Panc1 (cell line): ENCODE measurements at regions not wholly inside any gene's neighbourhood (a gene's known extent, or its start where the extent isn't known, plus 50 kb on each side); places are given as distances from the start of the nearest gene placed in this dataset.

Experiments used
- ATAC-seq: fragments of 200-7000 bp; cut with Tn5 transposase; 2 replicates; pipeline ENCODE4 v1.9.1; 2020; ENCODE audit warnings: mild to moderate bottlenecking, moderate library complexity
- BruUV-seq: library from RNA; stranded (reverse); fragments of 400-500 nt; replicated peaks from 2 replicates; lab custom pipeline; 2021; lab: Mats Ljungman, UMichigan
- CTCF ChIA-PET: fragments of 300-600 bp; sonication (Branson Sonifier 250); formaldehyde crosslinking; loops from one replicate; lab custom pipeline; 2022; ENCODE audit warnings: antibody characterized with exemption; lab: Charles Lee
- POLR2A ChIA-PET: fragments of 300-600 bp; sonication (Branson Sonifier 250); formaldehyde crosslinking; loops from one replicate; lab custom pipeline; 2022; ENCODE audit warnings: antibody characterized with exemption; lab: Charles Lee
- DNase-seq: peaks from one replicate; pipeline ENCODE4 v3.0.0-alpha.2; 2010; ENCODE audit warnings: low read depth, low spot score
- H3K27ac ChIP-seq: 2 replicates; pipeline ENCODE4 v1.5.1; 2011; ENCODE audit warnings: mild to moderate bottlenecking, low read length, inconsistent platforms
- H3K27me3 ChIP-seq: fragments of 200-500 bp; sonication (Bioruptor generic); 2 replicates; pipeline ENCODE4 v1.6.0; 2014; ENCODE audit warnings: low read length, inconsistent platforms; ENCODE audit not compliant: control insufficient read depth, insufficient read depth
- H3K36me3 ChIP-seq: fragments of 200-500 bp; sonication (Bioruptor generic); 2 replicates; pipeline ENCODE4 v1.5.1; 2014; ENCODE audit warnings: inconsistent platforms, mild to moderate bottlenecking, low read length, moderate library complexity; ENCODE audit not compliant: control insufficient read depth, insufficient read depth
- H3K4me1 ChIP-seq: 2 replicates; pipeline ENCODE4 v1.5.1; 2011; ENCODE audit warnings: inconsistent platforms, mild to moderate bottlenecking, low read length, moderate library complexity; ENCODE audit not compliant: control insufficient read depth, insufficient read depth
- H3K4me3 ChIP-seq, 2 experiments: 2 replicates each; pipeline ENCODE4 v1.5.1; 2011 to 2012; ENCODE audit warnings: low read depth in 2 of 2, low read length in 2 of 2, mild to moderate bottlenecking in 2 of 2, inconsistent platforms in 1 of 2, moderate library complexity in 1 of 2
- H3K9me3 ChIP-seq: fragments of 200-500 bp; sonication (Bioruptor generic); 2 replicates; pipeline ENCODE4 v1.5.1; 2014; ENCODE audit warnings: low read depth, mild to moderate bottlenecking, inconsistent platforms, low read length, moderate library complexity; ENCODE audit not compliant: control insufficient read depth, insufficient read depth
- CTCF ChIP-seq: fragments of 450-650 bp; IDR thresholded peaks from 2 replicates; pipeline ENCODE4 v1.5.1; 2017; ENCODE audit warnings: mild to moderate bottlenecking
- POLR2AphosphoS5 ChIP-seq: IDR thresholded peaks from 2 replicates; pipeline ENCODE4 v1.6.1; 2012; ENCODE audit warnings: mild to moderate bottlenecking, low read depth, low read length, moderate library complexity
- SIN3A ChIP-seq: IDR thresholded peaks from 2 replicates; pipeline ENCODE4 v1.6.1; 2012; ENCODE audit warnings: low read depth, mild to moderate bottlenecking, low read length, moderate library complexity, borderline replicate concordance; ENCODE audit not compliant: insufficient read depth
- TCF7L2 ChIP-seq: IDR thresholded peaks from 2 replicates; pipeline ENCODE4 v1.6.1; 2011; ENCODE audit warnings: mild to moderate bottlenecking, low read depth, low read length, inconsistent platforms
- in situ Hi-C: cut with HindIII; loops from 2 replicates; pipeline ENCODE4 v1.10.0; 2016; ENCODE audit warnings: low sequenced_read_pairs, low pct_unique_long_range_greater_than_20kb
- intact Hi-C: fragments of 100-400 bp; cut with micrococcal nuclease; formaldehyde crosslinking; loops from one replicate; pipeline ENCODE4 v1.10.0; 2022; ENCODE audit not compliant: unreplicated experiment
- TF ChIP-seq, protein P1 (sequence below), 2 experiments: IDR thresholded peaks; 2 replicates each; pipeline ENCODE4 v1.6.1; 2011 to 2012; ENCODE audit warnings: low read depth in 2 of 2, control low read depth in 1 of 2, low read length in 1 of 2, mild to moderate bottlenecking in 1 of 2, moderate library complexity in 1 of 2; ENCODE audit not compliant: insufficient read depth in 1 of 2

- H3K4me1 ChIP-seq, result no peaks in the 10 kb centered on the region
- H3K4me3 ChIP-seq, result no peak overlapping the region
- no TSS peak for BruUV-seq
- in situ Hi-C loops (no loop called here), intact Hi-C loops (no loop called here)
- TF ChIP-seq CTCF (no peak), SIN3A (no peak), POLR2AphosphoS5 (no peak)
- TF ChIP-seq, protein P1, sequence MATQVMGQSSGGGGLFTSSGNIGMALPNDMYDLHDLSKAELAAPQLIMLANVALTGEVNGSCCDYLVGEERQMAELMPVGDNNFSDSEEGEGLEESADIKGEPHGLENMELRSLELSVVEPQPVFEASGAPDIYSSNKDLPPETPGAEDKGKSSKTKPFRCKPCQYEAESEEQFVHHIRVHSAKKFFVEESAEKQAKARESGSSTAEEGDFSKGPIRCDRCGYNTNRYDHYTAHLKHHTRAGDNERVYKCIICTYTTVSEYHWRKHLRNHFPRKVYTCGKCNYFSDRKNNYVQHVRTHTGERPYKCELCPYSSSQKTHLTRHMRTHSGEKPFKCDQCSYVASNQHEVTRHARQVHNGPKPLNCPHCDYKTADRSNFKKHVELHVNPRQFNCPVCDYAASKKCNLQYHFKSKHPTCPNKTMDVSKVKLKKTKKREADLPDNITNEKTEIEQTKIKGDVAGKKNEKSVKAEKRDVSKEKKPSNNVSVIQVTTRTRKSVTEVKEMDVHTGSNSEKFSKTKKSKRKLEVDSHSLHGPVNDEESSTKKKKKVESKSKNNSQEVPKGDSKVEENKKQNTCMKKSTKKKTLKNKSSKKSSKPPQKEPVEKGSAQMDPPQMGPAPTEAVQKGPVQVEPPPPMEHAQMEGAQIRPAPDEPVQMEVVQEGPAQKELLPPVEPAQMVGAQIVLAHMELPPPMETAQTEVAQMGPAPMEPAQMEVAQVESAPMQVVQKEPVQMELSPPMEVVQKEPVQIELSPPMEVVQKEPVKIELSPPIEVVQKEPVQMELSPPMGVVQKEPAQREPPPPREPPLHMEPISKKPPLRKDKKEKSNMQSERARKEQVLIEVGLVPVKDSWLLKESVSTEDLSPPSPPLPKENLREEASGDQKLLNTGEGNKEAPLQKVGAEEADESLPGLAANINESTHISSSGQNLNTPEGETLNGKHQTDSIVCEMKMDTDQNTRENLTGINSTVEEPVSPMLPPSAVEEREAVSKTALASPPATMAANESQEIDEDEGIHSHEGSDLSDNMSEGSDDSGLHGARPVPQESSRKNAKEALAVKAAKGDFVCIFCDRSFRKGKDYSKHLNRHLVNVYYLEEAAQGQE (IDR thresholded peaks at IDR 0.05; ENCODE audit: insufficient read depth in 1 of 2, low read depth in 2 of 2, low read length in 1 of 2), result no peak
- ATAC-seq (no peak), DNase-seq (no peak)
- H3K27me3 ChIP-seq, result no peaks in the 10 kb centered on the region
- POLR2A ChIA-PET, result no interaction called here
- no peaks in the 10 kb centered on the region for H3K36me3 ChIP-seq
- H3K9me3 ChIP-seq, result no peaks in the 10 kb centered on the region
- CTCF ChIA-PET, result no interaction called here
- H3K27ac ChIP-seq, result no peak overlapping the region
Measured at GRCh38 chr4:14087459-14087858, 459.9 kb upstream of the BOD1L1 start.

DNA sequence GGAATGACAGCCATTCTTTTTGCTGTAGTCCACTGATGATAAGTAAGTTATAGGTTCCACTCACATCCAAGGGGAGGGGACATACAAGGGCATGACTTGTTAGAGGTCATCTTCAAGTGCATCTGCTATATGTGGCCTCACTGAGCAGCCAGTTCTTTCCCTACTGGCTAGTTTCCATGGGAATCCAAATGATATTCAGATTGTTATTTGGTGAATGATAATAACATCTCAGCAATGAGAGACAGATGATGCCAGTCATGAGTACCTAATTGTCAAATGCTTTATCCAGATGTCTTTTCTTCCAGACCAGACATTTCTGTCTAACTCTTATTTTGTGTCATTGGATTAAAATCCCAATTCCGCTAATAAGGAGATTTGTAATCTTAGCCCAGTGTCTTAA is 460.4 kb upstream of the BOD1L1 start:
- no peaks in the 10 kb centered on the region for H3K4me1 ChIP-seq
- no TSS peak for BruUV-seq
- H3K27me3 ChIP-seq, result no peaks in the 10 kb centered on the region
- DNase-seq (no peak), ATAC-seq (no peak)
- H3K36me3 ChIP-seq, result no peaks in the 10 kb centered on the region
- in situ Hi-C loops, result no loop called here
- H3K4me3 ChIP-seq, result no peak overlapping the region
- ChIA-PET CTCF (no interaction called here), POLR2A (no interaction called here)
- H3K9me3 ChIP-seq, result no peaks in the 10 kb centered on the region
- no peak overlapping the region for H3K27ac ChIP-seq
- intact Hi-C loops, result no loop called here
- TF ChIP-seq SIN3A, result no peak
- no peak for TF ChIP-seq TCF7L2
- no peak for TF ChIP-seq CTCF
- no peak for TF ChIP-seq POLR2AphosphoS5
- TF ChIP-seq, protein P1 (IDR thresholded peaks at IDR 0.05; ENCODE audit: insufficient read depth in 1 of 2, low read depth in 2 of 2, low read length in 1 of 2), result no peak
